ENCODE measurements at regions not wholly inside any gene's neighbourhood (a gene's known extent, or its start where the extent isn't known, plus 50 kb on each side); places are given as distances from the start of the nearest gene placed in this dataset.

DNA sequence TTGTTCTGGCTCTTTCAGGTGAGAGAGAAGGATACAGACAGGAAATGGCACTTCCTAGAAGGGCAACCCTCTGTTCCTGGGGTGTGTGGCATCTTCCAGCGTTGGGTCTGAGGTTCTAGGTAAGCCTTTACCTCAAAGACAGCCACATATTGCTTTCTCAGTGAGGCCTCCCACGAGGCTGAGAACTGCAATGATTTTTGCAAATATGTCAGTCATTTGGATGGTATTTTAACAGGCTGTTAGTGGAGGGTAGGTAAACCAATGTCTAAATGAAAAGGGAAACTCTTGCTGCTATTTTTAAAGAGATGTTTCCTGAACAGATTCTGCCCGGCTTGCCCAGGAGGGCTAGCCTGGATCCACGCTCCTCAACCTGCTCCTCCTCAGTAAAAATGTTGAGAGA lies 240.3 kb upstream of the KLF6 start:
- POLR2A ChIA-PET: no interaction called here
- H3K4me1 ChIP-seq (ENCODE audit: control insufficient read depth, insufficient read depth, low read length): no peaks in the 10 kb centered on the region
- no peak overlapping the region for H3K27ac ChIP-seq (ENCODE audit: extremely low read depth, low read depth, low read length)
- H3K36me3 ChIP-seq (ENCODE audit: control insufficient read depth in 2 of 2, insufficient read depth in 1 of 2, low read length in 2 of 2): no peaks in the 10 kb centered on the region
- H3K9me3 ChIP-seq (ENCODE audit: control insufficient read depth, insufficient read depth, low read depth, low read length): no peaks in the 10 kb centered on the region
- H3K4me3 ChIP-seq (ENCODE audit: low read depth, low read length): no peak overlapping the region
- CTCF ChIA-PET: no interaction called here
- TF ChIP-seq GLIS2 (tag by site-specific recombination; IDR thresholded peaks at IDR 0.05) (no peak), ZSCAN16 (tag by site-specific recombination; IDR thresholded peaks at IDR 0.05) (no peak), ZNF530 (tag by site-specific recombination; IDR thresholded peaks at IDR 0.05; ENCODE audit: low read depth) (no peak), ZNF776 (tag by site-specific recombination; IDR thresholded peaks at IDR 0.05; ENCODE audit: borderline replicate concordance) (no peak), ZNF155 (tag by site-specific recombination; IDR thresholded peaks at IDR 0.05) (no peak), ZNF223 (tag by site-specific recombination; IDR thresholded peaks at IDR 0.05) (no peak), WT1 (tag by site-specific recombination; IDR thresholded peaks at IDR 0.05) (no peak), ZNF626 (tag by site-specific recombination; IDR thresholded peaks at IDR 0.05) (no peak), ZBTB21 (tag by site-specific recombination; IDR thresholded peaks at IDR 0.05) (no peak), KLF10 (tag by site-specific recombination; IDR thresholded peaks at IDR 0.05) (no peak), ZNF501 (tag by site-specific recombination; IDR thresholded peaks at IDR 0.05) (no peak), ZBTB7A (tag by site-specific recombination; IDR thresholded peaks at IDR 0.05; ENCODE audit: low read depth) (no peak), OVOL3 (tag by site-specific recombination; IDR thresholded peaks at IDR 0.05) (no peak)
- TF ChIP-seq, protein P1, sequence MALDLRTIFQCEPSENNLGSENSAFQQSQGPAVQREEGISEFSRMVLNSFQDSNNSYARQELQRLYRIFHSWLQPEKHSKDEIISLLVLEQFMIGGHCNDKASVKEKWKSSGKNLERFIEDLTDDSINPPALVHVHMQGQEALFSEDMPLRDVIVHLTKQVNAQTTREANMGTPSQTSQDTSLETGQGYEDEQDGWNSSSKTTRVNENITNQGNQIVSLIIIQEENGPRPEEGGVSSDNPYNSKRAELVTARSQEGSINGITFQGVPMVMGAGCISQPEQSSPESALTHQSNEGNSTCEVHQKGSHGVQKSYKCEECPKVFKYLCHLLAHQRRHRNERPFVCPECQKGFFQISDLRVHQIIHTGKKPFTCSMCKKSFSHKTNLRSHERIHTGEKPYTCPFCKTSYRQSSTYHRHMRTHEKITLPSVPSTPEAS (tag by site-specific recombination; IDR thresholded peaks at IDR 0.05): no peak
- TF ChIP-seq, protein P2, sequence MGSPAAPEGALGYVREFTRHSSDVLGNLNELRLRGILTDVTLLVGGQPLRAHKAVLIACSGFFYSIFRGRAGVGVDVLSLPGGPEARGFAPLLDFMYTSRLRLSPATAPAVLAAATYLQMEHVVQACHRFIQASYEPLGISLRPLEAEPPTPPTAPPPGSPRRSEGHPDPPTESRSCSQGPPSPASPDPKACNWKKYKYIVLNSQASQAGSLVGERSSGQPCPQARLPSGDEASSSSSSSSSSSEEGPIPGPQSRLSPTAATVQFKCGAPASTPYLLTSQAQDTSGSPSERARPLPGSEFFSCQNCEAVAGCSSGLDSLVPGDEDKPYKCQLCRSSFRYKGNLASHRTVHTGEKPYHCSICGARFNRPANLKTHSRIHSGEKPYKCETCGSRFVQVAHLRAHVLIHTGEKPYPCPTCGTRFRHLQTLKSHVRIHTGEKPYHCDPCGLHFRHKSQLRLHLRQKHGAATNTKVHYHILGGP (tag by site-specific recombination; IDR thresholded peaks at IDR 0.05): no peak
- TF ChIP-seq, protein P3, sequence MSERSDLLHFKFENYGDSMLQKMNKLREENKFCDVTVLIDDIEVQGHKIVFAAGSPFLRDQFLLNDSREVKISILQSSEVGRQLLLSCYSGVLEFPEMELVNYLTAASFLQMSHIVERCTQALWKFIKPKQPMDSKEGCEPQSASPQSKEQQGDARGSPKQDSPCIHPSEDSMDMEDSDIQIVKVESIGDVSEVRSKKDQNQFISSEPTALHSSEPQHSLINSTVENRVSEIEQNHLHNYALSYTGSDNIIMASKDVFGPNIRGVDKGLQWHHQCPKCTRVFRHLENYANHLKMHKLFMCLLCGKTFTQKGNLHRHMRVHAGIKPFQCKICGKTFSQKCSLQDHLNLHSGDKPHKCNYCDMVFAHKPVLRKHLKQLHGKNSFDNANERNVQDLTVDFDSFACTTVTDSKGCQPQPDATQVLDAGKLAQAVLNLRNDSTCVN (tag by site-specific recombination; optimal IDR thresholded peaks at IDR 0.05): no peak

DNA sequence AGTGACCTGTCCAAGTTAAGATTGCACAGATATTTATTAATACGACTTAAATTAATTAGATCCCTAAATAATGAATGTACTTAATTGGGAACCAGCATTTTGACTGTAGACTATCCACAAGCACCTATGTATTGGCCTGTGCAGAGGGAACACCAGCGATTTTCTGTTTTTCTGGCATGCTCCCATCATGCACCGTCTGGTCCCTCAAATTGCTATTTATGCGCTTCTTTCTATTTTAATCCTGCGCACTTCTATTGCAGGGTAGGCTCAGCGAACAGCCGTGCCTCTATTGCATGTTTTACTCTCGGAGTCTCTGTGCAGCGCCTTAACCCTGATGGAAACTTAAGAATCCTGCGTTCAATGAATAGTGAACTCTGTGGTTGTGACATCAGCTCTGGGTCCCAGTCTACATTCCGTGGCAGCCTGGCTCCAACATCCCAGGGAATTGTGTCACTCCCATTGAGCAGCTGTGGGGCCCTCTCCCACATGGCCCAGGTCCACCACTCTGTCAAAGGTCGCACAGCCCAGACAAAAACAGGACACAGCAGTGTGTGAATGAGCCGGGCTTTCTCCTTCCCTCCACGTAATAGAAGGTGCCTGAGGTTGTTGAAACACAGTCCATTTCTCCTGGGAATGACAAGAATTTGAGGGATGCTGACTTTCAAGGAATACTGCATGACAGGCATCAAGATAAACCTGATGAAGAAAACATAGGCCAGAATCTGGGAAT lies 239.7 kb upstream of the KLF6 start:
- POLR2A ChIA-PET: no interaction called here
- Histone ChIP-seq H3K36me3 (ENCODE audit: control insufficient read depth in 2 of 2, insufficient read depth in 1 of 2, low read length in 2 of 2) (no peaks in the 10 kb centered on the region), H3K27ac (ENCODE audit: extremely low read depth, low read depth, low read length) (no peak overlapping the region), H3K4me3 (ENCODE audit: low read depth, low read length) (no peak overlapping the region), H3K9me3 (ENCODE audit: control insufficient read depth, insufficient read depth, low read depth, low read length) (no peaks in the 10 kb centered on the region), H3K4me1 (ENCODE audit: control insufficient read depth, insufficient read depth, low read length) (no peaks in the 10 kb centered on the region)
- CTCF ChIA-PET: no interaction called here
- no peak for TF ChIP-seq GLIS1 (tag by site-specific recombination; IDR thresholded peaks at IDR 0.05)
- no peak for TF ChIP-seq OVOL3 (tag by site-specific recombination; IDR thresholded peaks at IDR 0.05)
- TF ChIP-seq ZNF354C (tag by site-specific recombination; IDR thresholded peaks at IDR 0.05; ENCODE audit: borderline replicate concordance, low read depth): no peak
- TF ChIP-seq MEIS1 (CRISPR knock-in tag; IDR thresholded peaks at IDR 0.05; ENCODE audit: borderline replicate concordance): no peak
- TF ChIP-seq, protein P4, sequence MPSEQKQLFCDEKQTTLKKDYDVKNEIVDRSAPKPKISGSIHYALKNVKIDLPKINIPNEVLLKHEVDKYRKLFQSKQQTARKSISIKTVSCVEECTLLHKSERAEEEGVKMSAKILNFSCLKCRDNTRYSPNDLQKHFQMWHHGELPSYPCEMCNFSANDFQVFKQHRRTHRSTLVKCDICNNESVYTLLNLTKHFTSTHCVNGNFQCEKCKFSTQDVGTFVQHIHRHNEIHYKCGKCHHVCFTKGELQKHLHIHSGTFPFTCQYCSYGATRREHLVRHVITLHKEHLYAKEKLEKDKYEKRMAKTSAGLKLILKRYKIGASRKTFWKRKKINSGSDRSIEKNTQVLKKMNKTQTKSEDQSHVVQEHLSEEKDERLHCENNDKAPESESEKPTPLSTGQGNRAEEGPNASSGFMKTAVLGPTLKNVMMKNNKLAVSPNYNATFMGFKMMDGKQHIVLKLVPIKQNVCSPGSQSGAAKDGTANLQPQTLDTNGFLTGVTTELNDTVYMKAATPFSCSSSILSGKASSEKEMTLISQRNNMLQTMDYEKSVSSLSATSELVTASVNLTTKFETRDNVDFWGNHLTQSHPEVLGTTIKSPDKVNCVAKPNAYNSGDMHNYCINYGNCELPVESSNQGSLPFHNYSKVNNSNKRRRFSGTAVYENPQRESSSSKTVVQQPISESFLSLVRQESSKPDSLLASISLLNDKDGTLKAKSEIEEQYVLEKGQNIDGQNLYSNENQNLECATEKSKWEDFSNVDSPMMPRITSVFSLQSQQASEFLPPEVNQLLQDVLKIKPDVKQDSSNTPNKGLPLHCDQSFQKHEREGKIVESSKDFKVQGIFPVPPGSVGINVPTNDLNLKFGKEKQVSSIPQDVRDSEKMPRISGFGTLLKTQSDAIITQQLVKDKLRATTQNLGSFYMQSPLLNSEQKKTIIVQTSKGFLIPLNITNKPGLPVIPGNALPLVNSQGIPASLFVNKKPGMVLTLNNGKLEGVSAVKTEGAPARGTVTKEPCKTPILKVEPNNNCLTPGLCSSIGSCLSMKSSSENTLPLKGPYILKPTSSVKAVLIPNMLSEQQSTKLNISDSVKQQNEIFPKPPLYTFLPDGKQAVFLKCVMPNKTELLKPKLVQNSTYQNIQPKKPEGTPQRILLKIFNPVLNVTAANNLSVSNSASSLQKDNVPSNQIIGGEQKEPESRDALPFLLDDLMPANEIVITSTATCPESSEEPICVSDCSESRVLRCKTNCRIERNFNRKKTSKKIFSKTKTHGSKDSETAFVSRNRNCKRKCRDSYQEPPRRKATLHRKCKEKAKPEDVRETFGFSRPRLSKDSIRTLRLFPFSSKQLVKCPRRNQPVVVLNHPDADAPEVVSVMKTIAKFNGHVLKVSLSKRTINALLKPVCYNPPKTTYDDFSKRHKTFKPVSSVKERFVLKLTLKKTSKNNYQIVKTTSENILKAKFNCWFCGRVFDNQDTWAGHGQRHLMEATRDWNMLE (tag by site-specific recombination; conservative IDR thresholded peaks at IDR 0.05; ENCODE audit: low read depth): no peak
- TF ChIP-seq, protein P5, sequence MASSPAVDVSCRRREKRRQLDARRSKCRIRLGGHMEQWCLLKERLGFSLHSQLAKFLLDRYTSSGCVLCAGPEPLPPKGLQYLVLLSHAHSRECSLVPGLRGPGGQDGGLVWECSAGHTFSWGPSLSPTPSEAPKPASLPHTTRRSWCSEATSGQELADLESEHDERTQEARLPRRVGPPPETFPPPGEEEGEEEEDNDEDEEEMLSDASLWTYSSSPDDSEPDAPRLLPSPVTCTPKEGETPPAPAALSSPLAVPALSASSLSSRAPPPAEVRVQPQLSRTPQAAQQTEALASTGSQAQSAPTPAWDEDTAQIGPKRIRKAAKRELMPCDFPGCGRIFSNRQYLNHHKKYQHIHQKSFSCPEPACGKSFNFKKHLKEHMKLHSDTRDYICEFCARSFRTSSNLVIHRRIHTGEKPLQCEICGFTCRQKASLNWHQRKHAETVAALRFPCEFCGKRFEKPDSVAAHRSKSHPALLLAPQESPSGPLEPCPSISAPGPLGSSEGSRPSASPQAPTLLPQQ (tag by site-specific recombination; IDR thresholded peaks at IDR 0.05): no peak
- no peak for TF ChIP-seq ZBTB20 (tag by site-specific recombination; IDR thresholded peaks at IDR 0.05)
- TF ChIP-seq ZNF623 (tag by site-specific recombination; IDR thresholded peaks at IDR 0.05): no peak
- TF ChIP-seq GLI2 (tag by site-specific recombination; IDR thresholded peaks at IDR 0.05; ENCODE audit: borderline replicate concordance, low read depth): no peak
